Neuronal stem cell (in vitro differentiated cells): ENCODE measurements at regions not wholly inside any gene's neighbourhood (a gene's known extent, or its start where the extent isn't known, plus 50 kb on each side); places are given as distances from the start of the nearest gene placed in this dataset.

Experiments used
- DNase-seq: peaks from one replicate; pipeline ENCODE4 v3.0.0-alpha.2; 2013; ENCODE audit warnings: low spot score
- H2AFZ ChIP-seq: one replicate; pipeline ENCODE4 v1.6.1; 2013; ENCODE audit warnings: mild to moderate bottlenecking, low read length, inconsistent platforms
- H2AK5ac ChIP-seq: 2 replicates; pipeline ENCODE4 v1.6.1; 2013; ENCODE audit warnings: low read depth, mild to moderate bottlenecking, inconsistent platforms, low read length, moderate library complexity, mixed read lengths
- H2BK120ac ChIP-seq: 2 replicates; pipeline ENCODE4 v1.6.1; 2013; ENCODE audit warnings: low read depth, mild to moderate bottlenecking, inconsistent platforms, low read length, moderate library complexity, mixed read lengths
- H2BK12ac ChIP-seq: one replicate; pipeline ENCODE4 v1.6.1; 2013; ENCODE audit warnings: low read length, inconsistent platforms
- H2BK15ac ChIP-seq: 2 replicates; pipeline ENCODE4 v1.6.1; 2013; ENCODE audit warnings: mild to moderate bottlenecking, low read length, inconsistent platforms, mixed read lengths
- H2BK5ac ChIP-seq: one replicate; pipeline ENCODE4 v1.6.1; 2013; ENCODE audit warnings: inconsistent platforms, mild to moderate bottlenecking, low read length, moderate library complexity
- H3K14ac ChIP-seq: one replicate; pipeline ENCODE4 v1.6.1; 2013; ENCODE audit warnings: low read length, inconsistent platforms
- H3K18ac ChIP-seq: 2 replicates; pipeline ENCODE4 v1.6.1; 2013; ENCODE audit warnings: low read length, inconsistent platforms
- H3K23ac ChIP-seq: 2 replicates; pipeline ENCODE4 v1.6.1; 2013; ENCODE audit warnings: low read depth, mild to moderate bottlenecking, mixed read lengths, low read length, inconsistent platforms; ENCODE audit not compliant: poor library complexity
- H3K27ac ChIP-seq: replicated peaks from 3 replicates; pipeline ENCODE4 v1.5.1; 2013; ENCODE audit warnings: low read length, inconsistent platforms
- H3K27me3 ChIP-seq, 3 experiments: 2 replicates each; pipeline ENCODE4 v1.6.1; 2013; ENCODE audit warnings: low read length in 3 of 3, mild to moderate bottlenecking in 2 of 3, inconsistent platforms in 1 of 3, low read depth in 1 of 3, mixed read lengths in 1 of 3, moderate library complexity in 1 of 3; ENCODE audit not compliant: control insufficient read depth in 3 of 3, insufficient read depth in 3 of 3
- H3K36me3 ChIP-seq, 2 donors: replicated peaks in 1 of 2; 2 replicates each; pipeline ENCODE4 v1.6.1; 2013; ENCODE audit warnings: low read length in 2 of 2; ENCODE audit not compliant: control insufficient read depth in 2 of 2, insufficient read depth in 2 of 2
- H3K4ac ChIP-seq: 2 replicates; pipeline ENCODE4 v1.6.1; 2013; ENCODE audit warnings: inconsistent platforms, mild to moderate bottlenecking, low read length, moderate library complexity
- H3K4me1 ChIP-seq, 2 donors: 1 replicate in 1 of 2; 2 replicates in 1 of 2; pipeline ENCODE4 v1.6.1; 2013; ENCODE audit warnings: low read length in 2 of 2, low read depth in 1 of 2; ENCODE audit not compliant: control insufficient read depth in 2 of 2, insufficient read depth in 1 of 2
- H3K4me2 ChIP-seq: one replicate; pipeline ENCODE4 v1.6.1; 2013; ENCODE audit warnings: mild to moderate bottlenecking, low read length, inconsistent platforms; ENCODE audit not compliant: insufficient read depth, poor library complexity, severe bottlenecking
- H3K4me3 ChIP-seq, 2 donors: 2 replicates each; pipeline ENCODE4 v1.5.1; 2013; ENCODE audit warnings: low read length in 2 of 2, mild to moderate bottlenecking in 2 of 2, inconsistent platforms in 1 of 2, moderate library complexity in 1 of 2
- H3K79me1 ChIP-seq: one replicate; pipeline ENCODE4 v1.6.1; 2013; ENCODE audit warnings: low read depth, mild to moderate bottlenecking, inconsistent platforms, low read length, moderate library complexity
- H3K9ac ChIP-seq: one replicate; pipeline ENCODE4 v1.6.1; 2013; ENCODE audit warnings: mild to moderate bottlenecking, low read depth, low read length, inconsistent platforms; ENCODE audit not compliant: poor library complexity
- H3K9me3 ChIP-seq, 2 donors: replicated peaks in 1 of 2; 2 replicates each; pipeline versions ENCODE3 to v1.6.1; 2013; ENCODE audit warnings: low read length in 2 of 2, mild to moderate bottlenecking in 2 of 2, inconsistent platforms in 1 of 2, low read depth in 1 of 2, mixed read lengths in 1 of 2, moderate library complexity in 1 of 2; ENCODE audit not compliant: control insufficient read depth in 2 of 2, insufficient read depth in 1 of 2
- H4K8ac ChIP-seq: one replicate; pipeline ENCODE4 v1.6.1; 2013; ENCODE audit warnings: low read depth, mild to moderate bottlenecking, inconsistent platforms, low read length, moderate library complexity
- H4K91ac ChIP-seq: one replicate; pipeline ENCODE4 v1.6.1; 2013; ENCODE audit warnings: low read length, low read depth, mild to moderate bottlenecking, inconsistent platforms; ENCODE audit not compliant: poor library complexity
- WGBS, 2 donors: extraction: QIAGEN DNeasy Blood & Tissue Kit; methylation state at CpG; one replicate each; pipeline ENCODE4 v1.1.7; 2013; ENCODE audit warnings: missing lambda C conversion rate in 2 of 2, mixed read lengths in 1 of 2; ENCODE audit not compliant: insufficient read length in 2 of 2, insufficient replicate concordance in 1 of 2; ENCODE audit errors: extremely low coverage in 2 of 2; 5-methylcytosine and 5-hydroxymethylcytosine counted together

DNA sequence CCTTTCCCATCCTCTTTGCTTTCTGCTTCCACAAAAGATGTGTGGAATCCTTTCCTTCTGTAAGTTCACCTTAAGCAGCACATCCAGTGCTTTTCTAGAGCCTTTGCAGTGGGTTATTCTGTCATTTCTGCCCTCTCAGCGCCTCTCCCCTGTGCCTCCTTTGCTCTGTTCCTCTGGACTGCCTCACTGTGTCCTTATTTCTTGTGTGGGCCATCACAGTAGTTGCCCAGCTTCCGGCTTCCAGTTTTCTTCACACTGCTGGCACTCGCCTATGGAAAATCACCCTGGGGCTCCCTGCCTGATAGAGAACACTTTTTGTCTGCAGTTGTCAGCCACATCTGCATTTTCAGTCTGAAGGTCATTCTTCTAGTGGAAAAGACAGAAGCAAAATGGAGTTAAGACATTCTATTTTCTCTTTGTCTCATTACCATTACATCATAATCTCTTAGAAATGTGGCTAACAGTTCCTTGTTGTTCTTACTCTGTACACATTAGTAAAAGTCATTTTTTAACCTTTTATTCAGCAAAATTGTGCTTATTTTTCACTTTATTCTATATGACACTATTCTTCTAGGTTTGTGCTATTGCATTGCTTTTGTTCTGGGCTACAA is 64.1 kb upstream of the ZNF608 start:
- H2BK5ac ChIP-seq = no peak overlapping the region
- no peak overlapping the region for H3K4me2 ChIP-seq
- no peak overlapping the region for H3K23ac ChIP-seq
- H2BK120ac ChIP-seq = peak overlapping the region; percentile 27
- H2AFZ ChIP-seq = no peak overlapping the region
- no peaks in the 10 kb centered on the region for H3K79me1 ChIP-seq
- WGBS, 2 donors = no CpG with 5 or more reads among the region's 3 CpGs
- H3K27ac ChIP-seq = no peak overlapping the region
- H3K27me3 ChIP-seq = no peaks in the 10 kb centered on the region
- peak overlapping the region; percentile 7 for H4K8ac ChIP-seq
- no peak overlapping the region for H3K9ac ChIP-seq
- no peak overlapping the region for H2BK12ac ChIP-seq
- peak overlapping the region; percentile 50 for H2BK15ac ChIP-seq
- H3K4me3 ChIP-seq = no peak overlapping the region
- H3K14ac ChIP-seq = no peak overlapping the region
- peaks cover 10 to 16% of the 10 kb centered on the region in 2 donors for H3K4me1 ChIP-seq
- H3K36me3 ChIP-seq = no peaks in the 10 kb centered on the region
- DNase-seq = no peak
- H2AK5ac ChIP-seq = no peak overlapping the region
- no peak overlapping the region for H3K4ac ChIP-seq
- no peak overlapping the region for H4K91ac ChIP-seq
- H3K18ac ChIP-seq = peak overlapping the region; percentile 77
- no peaks in the 10 kb centered on the region for H3K9me3 ChIP-seq

DNA sequence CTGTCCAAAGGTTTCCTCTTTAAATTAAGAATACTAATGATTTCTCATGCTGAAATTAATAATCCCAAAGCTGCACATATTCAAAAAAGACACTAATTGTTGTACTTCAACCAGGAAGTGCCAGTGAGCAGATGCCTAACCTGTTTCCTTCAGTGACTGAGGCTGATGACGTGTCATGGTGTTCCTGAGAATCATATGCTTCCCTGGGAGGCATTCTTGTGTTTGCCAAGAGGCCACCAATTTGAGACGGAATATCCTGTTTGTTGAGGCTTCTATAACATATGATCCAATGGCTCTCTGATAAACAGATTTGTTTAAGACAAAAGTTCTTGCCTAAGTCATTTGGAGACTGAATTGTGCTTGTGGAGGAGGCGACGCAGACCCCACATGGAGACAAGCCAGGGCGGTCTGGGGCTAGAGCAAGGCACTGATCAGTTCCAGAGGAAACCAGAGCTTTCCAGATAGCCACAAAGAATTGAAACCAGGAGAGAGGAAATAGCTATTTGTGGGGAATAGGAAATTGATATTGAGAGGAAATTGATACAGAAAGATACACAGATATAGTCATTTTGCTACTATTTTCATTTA is 66.4 kb upstream of the ZNF608 start:
- DNase-seq = no peak
- H2AK5ac ChIP-seq = no peak overlapping the region
- no peak overlapping the region for H4K91ac ChIP-seq
- no peaks in the 10 kb centered on the region for H3K9me3 ChIP-seq
- H2BK15ac ChIP-seq = no peak overlapping the region
- no peak overlapping the region for H3K4ac ChIP-seq
- H3K4me1 ChIP-seq = peaks cover 4 to 7% of the 10 kb centered on the region in 2 donors
- no peak overlapping the region for H3K18ac ChIP-seq
- no peak overlapping the region for H3K4me3 ChIP-seq
- no peak overlapping the region for H3K23ac ChIP-seq
- H3K4me2 ChIP-seq = no peak overlapping the region
- H3K14ac ChIP-seq = no peak overlapping the region
- H4K8ac ChIP-seq = no peak overlapping the region
- no peak overlapping the region for H3K27ac ChIP-seq
- no peaks in the 10 kb centered on the region for H3K79me1 ChIP-seq
- H3K36me3 ChIP-seq = no peaks in the 10 kb centered on the region
- no peak overlapping the region for H2BK12ac ChIP-seq
- no peaks in the 10 kb centered on the region for H3K27me3 ChIP-seq
- H3K9ac ChIP-seq = no peak overlapping the region
- H2AFZ ChIP-seq = peak overlapping the region; percentile 9
- no peak overlapping the region for H2BK120ac ChIP-seq
- H2BK5ac ChIP-seq = no peak overlapping the region
- WGBS, 2 donors = no CpG with 5 or more reads among the region's 5 CpGs

DNA sequence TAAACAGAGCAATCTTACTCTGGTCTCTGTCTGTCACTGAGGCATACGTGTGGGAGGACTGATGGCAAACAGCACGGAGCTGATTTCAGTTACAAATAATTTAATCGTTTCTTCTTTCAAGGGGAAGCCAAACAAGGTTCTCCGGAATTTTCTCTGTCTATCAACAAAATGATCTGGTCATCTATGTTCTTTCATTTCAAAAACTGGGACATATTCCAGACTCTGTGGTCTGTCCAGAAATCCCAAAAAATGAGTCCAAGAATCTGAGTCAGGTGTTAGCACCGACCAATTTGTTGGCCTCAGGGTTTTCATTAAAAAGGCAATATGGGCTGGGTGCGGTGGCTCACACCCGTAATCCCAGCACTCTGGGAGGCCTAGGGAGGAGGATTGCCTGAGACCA is 69.9 kb upstream of the ZNF608 start:
- WGBS, 2 donors = no CpG with 5 or more reads among the region's 7 CpGs
- H4K8ac ChIP-seq = no peak overlapping the region
- H3K23ac ChIP-seq = no peak overlapping the region
- no peak overlapping the region for H3K4me2 ChIP-seq
- no peaks in the 10 kb centered on the region for H3K27me3 ChIP-seq
- H2BK12ac ChIP-seq = no peak overlapping the region
- no peaks in the 10 kb centered on the region for H3K4me1 ChIP-seq
- no peak overlapping the region for H2BK120ac ChIP-seq
- H2BK15ac ChIP-seq = no peak overlapping the region
- no peak overlapping the region for H3K4ac ChIP-seq
- no peaks in the 10 kb centered on the region for H3K36me3 ChIP-seq
- no peak for DNase-seq
- no peak overlapping the region for H3K4me3 ChIP-seq
- no peak overlapping the region for H2AK5ac ChIP-seq
- H3K18ac ChIP-seq = no peak overlapping the region
- H3K9ac ChIP-seq = no peak overlapping the region
- H2BK5ac ChIP-seq = no peak overlapping the region
- H4K91ac ChIP-seq = no peak overlapping the region
- no peak overlapping the region for H2AFZ ChIP-seq
- H3K14ac ChIP-seq = no peak overlapping the region
- no peaks in the 10 kb centered on the region for H3K79me1 ChIP-seq
- no peak overlapping the region for H3K27ac ChIP-seq
- no peaks in the 10 kb centered on the region for H3K9me3 ChIP-seq

DNA sequence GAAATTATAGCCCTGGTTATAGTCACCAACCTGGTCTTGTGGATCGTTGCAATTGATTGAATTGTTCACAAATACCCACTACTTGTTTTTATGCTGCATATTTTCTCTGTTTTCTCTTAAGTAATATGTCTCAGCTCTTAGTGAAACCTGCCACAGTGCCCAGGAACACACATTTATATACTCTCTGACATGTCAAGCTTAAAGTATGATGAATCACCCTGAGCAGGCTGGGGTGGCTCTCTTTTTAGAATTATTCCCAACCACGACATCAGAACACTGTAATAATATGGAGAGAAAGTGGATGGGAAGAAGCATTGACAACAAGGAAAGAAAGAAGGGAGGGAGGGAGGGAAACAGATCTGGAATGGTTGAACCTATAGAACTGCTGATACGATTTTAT is 72.8 kb upstream of the ZNF608 start:
- no CpG with 5 or more reads among the region's 3 CpGs for WGBS, 2 donors
- H2AK5ac ChIP-seq = no peak overlapping the region

More for the DNA sequence above, 72.8 kb upstream of the ZNF608 start:
- Histone ChIP-seq H3K27ac (no peak overlapping the region), H3K23ac (no peak overlapping the region), H3K9ac (no peak overlapping the region), H2BK12ac (no peak overlapping the region), H3K14ac (no peak overlapping the region), H2BK15ac (no peak overlapping the region), H3K9me3 (no peaks in the 10 kb centered on the region), H2AFZ (no peak overlapping the region), H3K4me2 (no peak overlapping the region), H3K18ac (no peak overlapping the region), H3K36me3 (no peaks in the 10 kb centered on the region), H4K8ac (no peak overlapping the region), H3K4me3 (no peak overlapping the region), H3K4me1 (no peaks in the 10 kb centered on the region), H4K91ac (no peak overlapping the region), H3K27me3 (no peaks in the 10 kb centered on the region), H3K4ac (no peak overlapping the region), H2BK120ac (no peak overlapping the region), H3K79me1 (no peaks in the 10 kb centered on the region), H2BK5ac (no peak overlapping the region)
- DNase-seq = no peak
